ENCODE measurements at regions not wholly inside any gene's neighbourhood (a gene's known extent, or its start where the extent isn't known, plus 50 kb on each side); places are given as distances from the start of the nearest gene placed in this dataset.

GRCh38 chr5:82745016-82745415 lies 332.2 kb downstream of the TMEM167A start:
- H3K4me3 ChIP-seq (ENCODE audit: low read depth, low read length): no peak overlapping the region
- DNase-seq (ENCODE audit: low read depth): no peak
- TF ChIP-seq CTCF (IDR thresholded peaks at IDR 0.05; ENCODE audit: insufficient read depth, low read depth, low read length): no peak

DNA sequence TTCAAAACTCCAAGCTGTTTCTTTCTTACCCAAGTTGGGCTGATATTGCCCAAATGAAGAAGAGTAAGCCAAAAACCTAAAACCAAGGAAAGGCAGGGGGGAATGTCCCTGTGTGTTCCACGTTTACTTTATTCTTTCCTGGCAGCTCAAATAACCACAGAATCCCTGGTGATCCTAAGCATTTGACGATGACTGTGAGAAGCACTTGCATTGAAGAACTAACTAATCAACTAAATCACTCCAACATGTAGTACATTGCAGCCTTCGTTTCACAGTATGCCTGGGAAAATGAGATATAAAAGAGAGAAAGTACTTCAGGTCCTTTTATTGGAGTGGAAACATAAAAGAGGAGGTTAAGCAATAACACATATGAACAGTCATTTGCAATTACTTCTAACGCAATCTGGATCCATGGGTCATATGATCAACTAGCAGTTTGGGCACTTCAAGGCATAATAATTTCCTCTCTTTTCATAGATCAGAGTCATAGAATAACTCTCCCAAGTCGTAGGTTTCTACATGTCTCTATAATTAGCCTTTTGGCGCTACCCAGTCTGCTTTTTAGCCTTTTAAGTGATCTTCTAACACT lies 338.4 kb downstream of the TMEM167A start:
- no peak for DNase-seq (ENCODE audit: low read depth)
- no peak overlapping the region for H3K4me3 ChIP-seq (ENCODE audit: low read depth, low read length)
- no peak for TF ChIP-seq CTCF (IDR thresholded peaks at IDR 0.05; ENCODE audit: insufficient read depth, low read depth, low read length)

DNA sequence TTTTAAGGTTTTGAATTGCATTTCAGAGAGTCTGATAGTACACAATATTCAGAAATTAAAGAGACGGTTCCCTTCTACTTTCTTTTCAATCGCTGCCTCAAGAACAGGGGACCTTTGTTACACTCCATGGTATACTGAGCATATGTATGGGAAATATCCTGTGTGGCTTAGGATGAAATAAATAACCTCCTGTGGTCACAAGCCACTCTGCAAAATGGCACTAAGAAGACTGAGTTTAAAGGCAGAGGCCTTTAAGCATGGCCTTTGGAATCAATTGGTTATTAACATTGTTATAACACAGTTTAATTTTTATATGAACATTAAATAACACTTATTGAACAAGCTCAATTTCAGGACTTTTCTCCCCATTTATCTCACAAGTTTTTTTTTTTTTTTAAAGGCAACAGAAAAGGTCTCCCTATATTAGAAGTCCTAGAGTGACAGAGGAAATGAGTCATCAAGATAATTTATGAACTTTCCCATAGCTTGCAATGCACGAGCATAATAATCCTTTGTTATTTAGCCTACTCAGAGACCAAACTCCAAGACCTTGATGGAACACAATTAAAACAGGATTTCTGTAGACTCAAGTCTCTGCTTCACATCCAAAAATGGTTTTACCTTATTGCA lies 341.9 kb downstream of the TMEM167A start:
- TF ChIP-seq CTCF (IDR thresholded peaks at IDR 0.05; ENCODE audit: insufficient read depth, low read depth, low read length): no peak
- peak; percentile 21 for DNase-seq (ENCODE audit: low read depth)
- no peak overlapping the region for H3K4me3 ChIP-seq (ENCODE audit: low read depth, low read length)

DNA sequence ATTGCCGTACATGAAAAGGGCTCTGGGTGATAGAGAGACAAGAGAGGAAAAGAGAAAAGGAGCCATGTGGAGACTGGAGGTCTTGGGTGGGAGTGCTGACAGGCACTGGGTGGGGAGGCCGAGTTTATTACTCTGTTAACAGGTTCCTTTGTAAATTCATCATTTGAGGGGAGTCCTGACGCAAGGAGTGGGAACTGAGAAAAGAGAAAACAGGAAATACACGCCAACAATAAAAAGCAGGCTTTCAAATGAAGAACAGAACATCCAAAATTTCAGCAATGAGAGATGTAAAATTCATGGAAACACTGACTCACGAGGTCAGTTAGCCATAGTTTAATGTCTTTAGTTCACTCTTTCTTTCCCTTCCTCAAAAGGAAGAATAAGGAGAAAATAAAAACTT lies 342.8 kb downstream of the TMEM167A start:
- DNase-seq (ENCODE audit: low read depth): peak; percentile 12
- no peak for TF ChIP-seq CTCF (IDR thresholded peaks at IDR 0.05; ENCODE audit: insufficient read depth, low read depth, low read length)
- no peak overlapping the region for H3K4me3 ChIP-seq (ENCODE audit: low read depth, low read length)

DNA sequence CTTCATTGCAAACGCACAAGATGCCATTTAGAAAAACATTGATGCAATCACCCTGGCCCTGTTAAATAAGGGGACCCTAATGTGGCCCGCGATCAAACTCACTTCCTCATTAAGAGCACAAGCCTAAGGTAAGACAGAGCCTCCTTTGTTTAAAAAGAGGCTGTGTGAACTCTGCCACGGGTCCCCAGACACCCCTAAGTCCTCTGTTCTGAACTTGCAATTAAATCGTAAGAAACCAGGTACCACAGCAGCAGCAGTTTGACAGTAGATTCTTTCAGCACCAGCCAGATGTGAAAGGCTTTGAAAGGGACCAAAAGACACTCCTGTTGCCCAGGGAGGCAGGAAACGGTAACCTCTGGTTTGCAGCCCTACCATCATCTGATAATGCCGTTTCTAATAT lies 346.3 kb downstream of the TMEM167A start:
- DNase-seq (ENCODE audit: low read depth): no peak
- TF ChIP-seq CTCF (IDR thresholded peaks at IDR 0.05; ENCODE audit: insufficient read depth, low read depth, low read length): no peak
- H3K4me3 ChIP-seq (ENCODE audit: low read depth, low read length): no peak overlapping the region

- no peak for TF ChIP-seq CTCF (IDR thresholded peaks at IDR 0.05; ENCODE audit: insufficient read depth, low read depth, low read length)
- H3K4me3 ChIP-seq (ENCODE audit: low read depth, low read length): no peak overlapping the region
- DNase-seq (ENCODE audit: low read depth): no peak
Observed at GRCh38 chr5:82728926-82729702, 348.1 kb downstream of the TMEM167A start.
